Activated naive CD4-positive, alpha-beta T cell treated with anti-CD3 and anti-CD28 coated beads, Interleukin-2, amount 10 ng/mL, durations not matched to agents 7 days and 5 days (primary cell): ENCODE measurements at regions not wholly inside any gene's neighbourhood (a gene's known extent, or its start where the extent isn't known, plus 50 kb on each side); places are given as distances from the start of the nearest gene placed in this dataset.
"Not testable (repeated sequence)": the region's sequence is repeated elsewhere in the genome, so short reads cannot be mapped to it uniquely, and the experiment has no call there.

Experiments used
- CTCF ChIA-PET: fragments of 350-600 bp; sonication (Branson Sonifier 250); formaldehyde crosslinking; loops from one replicate; lab custom pipeline; 2021; ENCODE audit warnings: antibody characterized with exemption; lab: Charles Lee
- DNase-seq: peaks from one replicate; pipeline ENCODE4 v3.0.0-alpha.2; 2020
- H3K27ac Mint-ChIP-seq: one replicate; pipeline ENCODE4 v1.8.0; 2021; ENCODE audit warnings: mild to moderate bottlenecking, moderate library complexity, mixed read lengths
- H3K27me3 Mint-ChIP-seq: one replicate; pipeline ENCODE4 v1.8.0; 2021; ENCODE audit warnings: mild to moderate bottlenecking, mixed read lengths
- H3K36me3 Mint-ChIP-seq: one replicate; pipeline ENCODE4 v1.8.0; 2021; ENCODE audit warnings: mixed read lengths
- H3K4me1 Mint-ChIP-seq: one replicate; pipeline ENCODE4 v1.8.0; 2021; ENCODE audit warnings: mixed read lengths
- H3K4me3 Mint-ChIP-seq: one replicate; pipeline ENCODE4 v1.8.0; 2021; ENCODE audit warnings: mild to moderate bottlenecking, moderate library complexity, mixed read lengths
- H3K9me3 Mint-ChIP-seq: one replicate; pipeline ENCODE4 v1.8.0; 2021; ENCODE audit warnings: mixed read lengths

DNA sequence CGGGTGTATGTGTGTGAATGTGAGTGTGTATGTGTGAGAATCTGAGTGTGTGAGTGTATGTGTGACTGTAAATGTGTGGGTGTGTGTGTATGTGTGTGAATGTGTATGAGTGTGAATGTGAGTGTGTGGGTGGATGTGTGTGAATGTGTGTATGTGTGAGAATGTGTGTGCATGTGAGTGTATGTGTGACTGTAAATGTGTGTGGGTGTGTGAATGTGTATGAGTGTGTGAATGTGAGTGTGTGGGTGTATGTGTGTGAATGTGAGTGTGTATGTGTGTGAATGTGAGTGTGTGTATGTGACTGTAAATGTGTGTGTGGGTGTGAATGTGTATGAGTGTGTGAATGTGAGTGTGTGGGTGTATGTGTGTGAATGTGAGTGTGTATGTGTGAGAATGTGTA, 51.6 kb upstream of the DIRAS2 start:
- H3K4me3 Mint-ChIP-seq, H3K27ac Mint-ChIP-seq, H3K4me1 Mint-ChIP-seq, H3K27me3 Mint-ChIP-seq, H3K36me3 Mint-ChIP-seq, CTCF ChIA-PET, H3K9me3 Mint-ChIP-seq, DNase-seq: not testable (repeated sequence)
